ENCODE measurements at regions not wholly inside any gene's neighbourhood (a gene's known extent, or its start where the extent isn't known, plus 50 kb on each side); places are given as distances from the start of the nearest gene placed in this dataset.
"Not testable (repeated sequence)": the region's sequence is repeated elsewhere in the genome, so short reads cannot be mapped to it uniquely, and the experiment has no call there.

GRCh38 chr1:221961532-221962292, 219.8 kb upstream of the DUSP10 start:
- peak; percentile 53 for DNase-seq (ENCODE audit: low spot score)

DNA sequence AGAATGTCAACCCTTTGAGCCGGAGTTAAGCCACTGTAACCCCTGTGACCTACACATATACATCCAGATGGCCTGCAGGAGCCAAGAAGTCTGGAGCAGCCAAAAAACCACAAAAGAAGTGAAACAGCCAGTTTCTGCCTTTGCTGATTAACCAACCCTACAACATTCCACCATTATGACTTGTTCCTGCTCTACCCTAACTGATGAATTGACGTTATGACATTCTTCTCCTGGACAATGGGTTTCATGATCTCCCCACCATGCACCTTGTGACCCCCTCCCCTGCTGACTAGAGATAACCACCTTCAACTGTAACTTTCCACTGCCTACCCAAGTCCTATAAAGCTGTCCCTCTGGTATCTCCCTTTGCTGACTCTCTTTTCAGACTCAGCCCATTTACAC, 216.3 kb upstream of the DUSP10 start:
- not testable (repeated sequence) for DNase-seq (ENCODE audit: low spot score)

DNA sequence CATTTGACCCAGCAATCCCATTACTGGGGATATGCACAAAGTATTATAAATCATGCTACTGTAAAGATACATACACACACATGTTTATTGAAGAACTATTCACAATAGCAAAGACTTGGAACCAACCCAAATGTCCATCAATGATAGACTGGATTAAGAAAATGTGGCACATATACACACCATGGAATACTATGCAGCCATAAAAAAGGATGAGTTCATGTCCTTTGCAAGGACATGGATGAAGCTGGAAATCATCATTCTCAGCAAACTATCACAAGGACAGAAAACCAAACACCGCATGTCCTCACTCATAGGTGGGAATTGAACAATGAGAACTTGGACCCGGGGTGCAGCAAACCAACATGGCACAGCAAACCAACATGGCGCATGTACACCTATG, 215.5 kb upstream of the DUSP10 start:
- DNase-seq (ENCODE audit: low spot score) = not testable (repeated sequence)

DNA sequence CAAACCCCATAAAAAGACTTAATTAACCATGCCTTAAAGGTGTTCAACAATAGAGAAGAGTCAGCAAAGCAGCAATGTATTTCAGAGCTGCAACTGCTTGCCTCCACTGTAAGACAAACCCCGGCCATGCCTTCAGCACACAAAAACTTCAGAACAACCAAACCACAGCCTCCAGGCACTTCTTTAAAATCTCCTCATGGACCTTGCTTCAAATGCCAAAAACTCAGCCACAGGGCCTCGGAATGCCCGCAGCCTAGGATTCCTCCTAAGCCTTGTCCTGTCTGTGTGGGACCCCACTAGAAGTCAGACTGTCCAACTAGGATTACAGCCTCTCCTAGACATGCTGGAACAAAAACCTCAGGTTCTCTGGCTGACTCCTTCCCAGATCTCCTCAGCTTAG, 208.1 kb upstream of the DUSP10 start:
- no peak for DNase-seq (ENCODE audit: low spot score)

DNA sequence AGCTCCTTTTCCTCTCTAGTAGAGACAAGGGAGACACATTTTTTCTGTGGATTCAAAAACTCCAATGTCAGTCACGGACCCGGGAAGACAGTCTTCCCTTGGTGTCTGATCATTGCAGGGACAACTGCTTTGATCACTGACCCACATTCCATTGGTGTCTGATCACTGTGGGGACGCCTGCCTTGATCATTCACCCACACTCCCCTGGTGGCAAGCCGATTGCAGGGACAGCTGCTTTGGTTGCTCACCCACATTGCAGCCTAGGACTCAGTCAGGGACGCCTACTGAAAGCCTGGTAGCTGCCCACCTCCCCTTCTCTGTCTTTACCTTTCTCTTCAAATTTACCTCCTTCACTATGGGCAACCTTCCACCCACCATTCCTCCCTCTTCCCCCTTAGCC, 206.6 kb upstream of the DUSP10 start:
- no peak for DNase-seq (ENCODE audit: low spot score)

GRCh38 chr1:221947731-221948130, 205.8 kb upstream of the DUSP10 start:
- DNase-seq (ENCODE audit: low spot score) = no peak

- no peak for DNase-seq (ENCODE audit: low spot score)
Observed at GRCh38 chr1:221946768-221947167, 204.9 kb upstream of the DUSP10 start.

DNA sequence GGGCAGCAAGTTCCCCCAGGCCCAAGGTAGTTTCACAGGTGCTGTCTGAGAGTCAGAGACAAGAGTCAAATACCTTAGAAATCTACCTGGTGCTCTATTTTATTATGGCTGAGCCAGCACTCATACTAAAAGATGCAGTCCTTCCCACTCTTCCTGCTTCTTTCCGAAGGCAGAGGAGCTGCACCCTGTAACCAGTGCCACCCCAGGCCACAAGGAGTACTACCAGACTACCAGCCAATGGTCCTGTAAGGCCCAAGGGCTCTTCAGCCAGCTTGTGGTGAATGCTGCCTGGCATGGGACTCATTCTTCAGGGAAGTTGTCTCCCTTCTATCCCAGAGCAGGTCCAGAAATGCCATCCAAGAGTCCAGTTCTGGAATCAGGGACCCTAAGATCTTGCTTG, 203.8 kb upstream of the DUSP10 start:
- DNase-seq (ENCODE audit: low spot score) = no peak

DNA sequence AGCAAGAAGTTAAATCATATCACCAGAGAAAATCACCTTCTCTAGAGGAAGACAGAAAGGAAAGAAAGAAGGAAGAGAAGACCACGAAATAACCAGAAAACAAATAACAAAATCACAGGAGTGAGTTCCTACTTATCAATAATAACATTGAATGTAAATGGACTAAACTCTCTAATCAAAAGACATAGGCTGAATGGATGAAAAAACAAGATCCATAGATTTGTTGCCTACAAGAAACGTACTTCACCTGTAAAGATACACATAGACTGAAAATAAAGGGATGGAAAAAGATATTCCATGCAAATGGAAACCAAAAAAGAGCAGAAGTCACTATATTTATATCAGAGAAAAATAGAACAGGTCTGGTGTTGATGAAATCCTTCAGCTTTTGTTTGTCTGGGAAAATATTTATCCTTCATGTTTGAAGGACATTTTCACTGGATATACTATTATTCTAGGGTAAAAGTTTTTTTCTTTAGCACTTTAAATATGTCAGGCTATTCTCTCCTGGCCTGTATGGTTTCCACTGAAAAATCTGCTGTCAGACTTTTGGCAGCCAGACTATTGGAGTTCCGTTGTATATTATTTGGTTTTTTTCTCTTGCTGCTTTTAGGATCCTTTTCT, 202.5 kb upstream of the DUSP10 start:
- DNase-seq (ENCODE audit: low spot score) = no peak

GRCh38 chr1:221940631-221941030, 198.7 kb upstream of the DUSP10 start:
- no peak for DNase-seq (ENCODE audit: low spot score)

- DNase-seq (ENCODE audit: low spot score) = no peak
Observed at GRCh38 chr1:221939607-221940006, 197.7 kb upstream of the DUSP10 start.

GRCh38 chr1:221937155-221937953, 195.5 kb upstream of the DUSP10 start:
- DNase-seq (ENCODE audit: low spot score) = no peak

- DNase-seq (ENCODE audit: low spot score) = no peak
Observed at GRCh38 chr1:221933814-221934213, 191.9 kb upstream of the DUSP10 start.

GRCh38 chr1:221926441-221926840, 184.6 kb upstream of the DUSP10 start:
- no peak for DNase-seq (ENCODE audit: low spot score)

DNA sequence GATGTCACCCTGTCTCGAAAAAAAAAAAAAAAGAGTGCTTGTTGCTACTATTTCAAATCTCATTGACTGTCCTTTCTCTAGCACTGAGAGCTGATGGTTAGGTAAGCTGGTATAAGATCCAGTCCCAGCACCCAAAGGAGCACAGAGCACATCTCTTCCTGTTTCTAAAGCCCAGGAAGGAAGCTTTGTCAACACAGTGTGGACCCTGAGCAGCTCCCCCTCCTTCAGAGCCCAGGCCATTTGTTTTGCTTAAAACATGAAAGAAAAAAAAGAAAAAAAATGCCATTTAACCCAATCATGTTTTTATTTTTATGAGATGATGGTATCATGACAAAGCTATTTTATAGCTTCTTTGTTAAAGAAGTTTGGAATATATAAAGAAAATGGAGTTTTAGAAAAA, 184.1 kb upstream of the DUSP10 start:
- no peak for DNase-seq (ENCODE audit: low spot score)

DNA sequence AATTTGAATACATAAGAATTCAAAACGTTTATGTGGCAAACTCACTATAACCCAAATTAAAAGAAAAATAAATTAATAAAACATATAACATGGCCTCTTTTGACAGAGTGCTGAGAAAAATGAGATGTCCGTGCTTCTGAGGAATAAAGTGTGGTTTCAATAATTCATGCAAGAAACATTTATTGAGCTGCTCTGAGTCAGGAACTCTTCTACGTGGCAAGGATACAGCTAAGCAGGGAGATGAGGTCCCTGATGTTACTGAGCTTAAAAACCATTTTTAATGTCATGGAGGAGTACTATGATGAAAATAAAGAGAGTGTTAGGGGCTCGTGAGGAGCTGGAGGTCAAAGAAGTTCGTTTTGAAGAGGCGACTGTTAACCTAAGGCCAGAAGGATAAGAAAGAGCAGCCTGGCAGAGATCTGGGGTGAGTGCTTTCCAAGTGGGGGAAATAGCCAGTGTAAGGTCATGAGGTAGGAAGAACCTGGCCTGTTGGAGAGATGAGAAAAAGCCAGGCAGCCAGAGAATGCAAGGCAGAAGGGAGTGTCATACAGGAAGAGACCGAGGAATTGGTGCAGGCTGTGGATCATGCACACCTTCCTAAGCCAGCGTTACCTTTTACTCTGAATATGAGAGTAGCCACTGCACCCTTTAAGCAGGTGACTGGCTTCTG, 182.2 kb upstream of the DUSP10 start:
- peak; percentile 27 for DNase-seq (ENCODE audit: low spot score)

DNA sequence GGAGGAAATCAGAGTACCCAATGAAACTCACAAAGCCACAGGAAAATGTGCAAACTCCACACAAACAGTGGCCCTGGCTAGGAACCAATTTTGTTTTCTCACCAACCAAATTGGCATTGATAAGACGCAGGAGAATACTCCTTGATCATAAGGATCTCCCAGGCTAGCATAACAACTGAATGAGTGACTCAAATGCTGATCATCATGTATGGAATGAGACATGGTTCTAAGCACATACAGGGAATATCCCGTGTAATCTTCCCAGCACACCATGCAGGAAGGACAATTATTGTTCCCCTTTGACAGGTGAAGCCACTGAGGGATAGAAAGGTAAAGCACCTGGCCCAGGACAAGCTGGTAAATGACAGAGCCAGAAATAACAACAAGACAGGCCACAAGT, 180.0 kb upstream of the DUSP10 start:
- no peak for DNase-seq (ENCODE audit: low spot score)

- DNase-seq (ENCODE audit: low spot score) = no peak
Observed at GRCh38 chr1:221919743-221920142, 177.9 kb upstream of the DUSP10 start.

DNA sequence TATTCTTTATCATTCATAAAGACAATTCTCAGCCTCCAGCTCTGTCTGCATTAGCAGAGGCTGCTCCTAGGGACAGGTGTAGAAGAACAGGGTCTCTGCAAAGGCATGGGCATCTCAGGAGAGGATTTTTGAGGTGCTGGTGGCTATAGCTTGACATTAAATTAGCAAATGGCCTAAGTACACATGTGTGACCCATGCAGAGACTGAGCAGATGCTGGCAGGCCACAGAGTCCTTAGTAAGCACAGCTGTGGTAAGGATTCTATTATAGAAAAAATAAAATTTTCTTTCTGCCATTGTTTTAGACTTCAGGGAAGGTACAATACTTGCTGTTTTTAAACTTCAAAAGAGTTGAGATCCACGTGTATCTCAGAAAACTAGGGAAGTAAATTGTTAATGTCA, 177.5 kb upstream of the DUSP10 start:
- no peak for DNase-seq (ENCODE audit: low spot score)

GRCh38 chr1:221916176-221916575, 174.3 kb upstream of the DUSP10 start:
- no peak for DNase-seq (ENCODE audit: low spot score)

GRCh38 chr1:221915764-221916163, 173.9 kb upstream of the DUSP10 start:
- DNase-seq (ENCODE audit: low spot score) = no peak

- no peak for DNase-seq (ENCODE audit: low spot score)
Observed at GRCh38 chr1:221913351-221913892, 171.5 kb upstream of the DUSP10 start.

Data from GM03348 (cell line).